Cardiac muscle cell (in vitro differentiated cells and primary cell): ENCODE measurements at regions not wholly inside any gene's neighbourhood (a gene's known extent, or its start where the extent isn't known, plus 50 kb on each side); places are given as distances from the start of the nearest gene placed in this dataset.
A peak's percentile ranks its signal among the peaks of the same experiment; 100 is the strongest.

ENCODE experiments used
- DNase-seq, 2 donors: peaks; one replicate each; pipeline versions ENCODE4 v3.0.0 to v3.0.0-alpha.2; 2010 to 2017; ENCODE audit warnings: low read depth in 1 of 2, low spot score in 1 of 2
- H3K27ac ChIP-seq: fragments of 200-600 bp; sonication (generic); 2 replicates; pipeline ENCODE4 v1.5.1; 2016
- H3K27me3 ChIP-seq: fragments of 200-600 bp; sonication (generic); 2 replicates; pipeline ENCODE4 v1.6.0; 2016; ENCODE audit warnings: control low read depth
- H3K36me3 ChIP-seq: fragments of 200-600 bp; sonication (generic); 2 replicates; pipeline ENCODE4 v1.5.1; 2016; ENCODE audit warnings: control low read depth
- H3K4me1 ChIP-seq: fragments of 200-600 bp; sonication (generic); 2 replicates; pipeline ENCODE4 v1.8.1; 2017; ENCODE audit warnings: low read depth, mild to moderate bottlenecking, mixed run types
- H3K4me3 ChIP-seq: fragments of 200-600 bp; sonication (generic); 2 replicates; pipeline ENCODE4 v1.5.1; 2016; ENCODE audit warnings: mild to moderate bottlenecking
- H3K9me3 ChIP-seq: fragments of 200-600 bp; sonication (generic); 2 replicates; pipeline ENCODE4 v1.5.1; 2017; ENCODE audit warnings: low read depth, mild to moderate bottlenecking, control low read depth
- TF ChIP-seq, protein P1 (sequence below): IDR thresholded peaks from 2 replicates; pipeline ENCODE4 v1.5.1; 2012; ENCODE audit warnings: low read depth, mild to moderate bottlenecking, low read length

DNA sequence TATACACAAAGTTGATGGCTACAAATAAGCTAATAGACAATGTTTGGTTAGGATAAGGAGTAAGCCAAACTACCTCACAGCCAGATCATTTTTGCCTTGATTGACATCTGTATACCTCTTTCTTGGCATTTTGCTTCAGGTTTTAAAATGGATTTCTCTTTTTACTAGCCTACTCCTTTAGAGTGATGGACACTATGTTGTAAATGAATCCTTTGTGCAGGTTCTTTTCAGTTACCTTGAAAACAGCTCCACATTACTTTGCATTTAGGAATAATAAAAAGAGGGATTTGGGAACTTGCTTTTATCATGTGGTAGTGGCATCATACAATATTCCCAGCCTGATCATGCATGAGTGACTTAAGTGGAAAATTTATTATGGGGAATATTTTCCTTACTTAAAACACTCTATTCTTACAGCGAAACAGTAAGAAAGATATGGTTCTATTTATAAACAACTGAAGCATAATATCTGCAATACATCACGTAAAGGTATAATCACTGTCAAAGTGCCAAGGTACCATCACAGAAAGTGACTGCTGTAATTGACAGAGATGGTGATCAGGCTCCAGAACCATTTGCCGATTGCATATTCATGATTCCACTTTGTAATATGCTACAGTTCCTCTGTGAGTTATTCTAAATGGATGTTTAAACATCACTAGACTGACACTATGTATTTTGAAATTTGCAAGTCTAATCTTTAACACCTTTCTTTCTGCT, 327.0 kb downstream of the DMRTA1 start:
- Histone ChIP-seq H3K27ac (no peak overlapping the region), H3K9me3 (no peaks in the 10 kb centered on the region), H3K36me3 (no peaks in the 10 kb centered on the region), H3K4me1 (no peaks in the 10 kb centered on the region), H3K27me3 (no peaks in the 10 kb centered on the region), H3K4me3 (no peak overlapping the region)
- DNase-seq: no peak
- TF ChIP-seq, protein P1, sequence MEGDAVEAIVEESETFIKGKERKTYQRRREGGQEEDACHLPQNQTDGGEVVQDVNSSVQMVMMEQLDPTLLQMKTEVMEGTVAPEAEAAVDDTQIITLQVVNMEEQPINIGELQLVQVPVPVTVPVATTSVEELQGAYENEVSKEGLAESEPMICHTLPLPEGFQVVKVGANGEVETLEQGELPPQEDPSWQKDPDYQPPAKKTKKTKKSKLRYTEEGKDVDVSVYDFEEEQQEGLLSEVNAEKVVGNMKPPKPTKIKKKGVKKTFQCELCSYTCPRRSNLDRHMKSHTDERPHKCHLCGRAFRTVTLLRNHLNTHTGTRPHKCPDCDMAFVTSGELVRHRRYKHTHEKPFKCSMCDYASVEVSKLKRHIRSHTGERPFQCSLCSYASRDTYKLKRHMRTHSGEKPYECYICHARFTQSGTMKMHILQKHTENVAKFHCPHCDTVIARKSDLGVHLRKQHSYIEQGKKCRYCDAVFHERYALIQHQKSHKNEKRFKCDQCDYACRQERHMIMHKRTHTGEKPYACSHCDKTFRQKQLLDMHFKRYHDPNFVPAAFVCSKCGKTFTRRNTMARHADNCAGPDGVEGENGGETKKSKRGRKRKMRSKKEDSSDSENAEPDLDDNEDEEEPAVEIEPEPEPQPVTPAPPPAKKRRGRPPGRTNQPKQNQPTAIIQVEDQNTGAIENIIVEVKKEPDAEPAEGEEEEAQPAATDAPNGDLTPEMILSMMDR: no peak

DNA sequence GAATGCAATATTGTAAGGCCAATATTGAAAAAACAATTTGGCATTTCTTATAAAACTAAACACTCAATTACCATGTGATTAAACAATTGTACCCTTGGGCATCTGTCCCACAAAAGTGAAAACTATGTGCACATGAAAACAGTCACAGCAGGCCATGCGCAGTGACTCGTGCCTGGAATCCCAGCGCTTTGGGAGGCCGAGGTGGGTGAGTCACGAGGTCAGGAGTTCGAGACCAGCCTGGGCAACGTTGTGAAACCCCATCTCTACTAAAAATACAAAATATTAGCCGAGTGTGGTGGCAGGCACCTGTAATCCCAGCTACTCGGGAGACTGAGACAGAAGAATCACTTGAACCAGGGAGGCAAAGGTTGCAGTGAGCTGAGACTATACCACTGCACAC, 343.7 kb downstream of the DMRTA1 start:
- Histone ChIP-seq H3K27ac (no peak overlapping the region), H3K9me3 (no peaks in the 10 kb centered on the region), H3K4me3 (no peak overlapping the region), H3K4me1 (no peaks in the 10 kb centered on the region), H3K36me3 (no peaks in the 10 kb centered on the region), H3K27me3 (no peaks in the 10 kb centered on the region)
- TF ChIP-seq, protein P1: no peak
- no peak for DNase-seq

DNA sequence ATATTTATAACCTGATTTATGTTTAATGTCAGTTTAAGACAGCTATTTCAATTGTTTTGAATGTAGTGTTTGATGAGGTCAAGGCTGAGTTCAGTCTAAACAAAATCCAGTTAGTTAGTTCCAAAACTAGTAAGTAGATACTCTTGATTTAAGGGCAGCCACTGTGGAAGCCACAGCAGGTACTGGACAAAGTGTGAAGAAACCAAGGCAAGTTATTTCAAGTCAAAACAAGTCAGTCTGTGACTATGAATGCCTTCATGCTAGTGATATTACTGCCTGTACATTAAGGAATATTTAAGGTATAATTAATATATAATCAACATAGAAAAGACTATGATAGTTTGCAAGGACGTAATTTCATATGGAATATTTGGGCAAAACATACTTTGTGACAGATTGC, 362.3 kb downstream of the DMRTA1 start:
- no peak for DNase-seq
- no peaks in the 10 kb centered on the region for H3K4me1 ChIP-seq
- H3K27me3 ChIP-seq: no peaks in the 10 kb centered on the region
- TF ChIP-seq, protein P1: no peak
- no peaks in the 10 kb centered on the region for H3K9me3 ChIP-seq
- H3K36me3 ChIP-seq: no peaks in the 10 kb centered on the region
- no peak overlapping the region for H3K27ac ChIP-seq
- no peak overlapping the region for H3K4me3 ChIP-seq

DNA sequence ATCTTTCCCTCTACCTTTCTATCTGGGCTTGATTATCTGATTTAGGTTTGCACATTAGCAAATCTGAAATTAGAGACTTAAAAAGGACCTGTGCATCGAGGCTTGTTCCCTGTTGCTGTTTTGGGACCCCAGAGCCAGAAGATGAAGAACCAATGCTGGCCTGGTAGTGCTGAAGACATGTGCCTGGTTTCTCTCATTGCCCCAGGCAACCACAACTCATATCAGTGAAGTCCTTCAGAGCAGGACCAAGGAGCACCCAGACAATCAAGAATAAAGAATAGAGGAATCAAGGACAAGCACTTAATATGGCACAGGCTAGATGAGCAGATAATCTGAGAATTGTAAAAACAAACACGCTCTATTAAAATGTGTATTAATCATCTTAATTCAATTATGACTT, 362.7 kb downstream of the DMRTA1 start:
- Histone ChIP-seq H3K36me3 (no peaks in the 10 kb centered on the region), H3K9me3 (no peaks in the 10 kb centered on the region), H3K27ac (no peak overlapping the region), H3K27me3 (no peaks in the 10 kb centered on the region), H3K4me3 (no peak overlapping the region), H3K4me1 (no peaks in the 10 kb centered on the region)
- DNase-seq: no peak
- TF ChIP-seq, protein P1: no peak

DNA sequence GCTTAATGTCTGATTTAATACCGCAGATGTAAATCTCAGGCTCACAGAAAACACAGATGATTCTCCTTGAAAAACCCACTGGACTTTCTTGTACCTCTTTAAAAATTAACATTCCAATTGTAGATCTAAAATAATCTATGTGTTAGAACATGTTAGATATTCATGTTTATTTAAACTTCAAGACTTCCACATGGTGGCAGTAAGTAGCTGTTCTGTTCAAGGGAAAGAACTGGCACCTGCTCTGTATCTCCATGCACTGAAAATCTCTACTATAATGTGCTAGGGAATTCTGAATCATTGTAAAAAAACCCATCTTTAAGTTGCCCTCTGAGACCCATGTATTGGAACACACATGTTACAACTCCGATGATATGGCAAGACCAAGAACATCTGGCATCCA, 366.9 kb downstream of the DMRTA1 start:
- TF ChIP-seq, protein P1: no peak
- Histone ChIP-seq H3K27me3 (no peaks in the 10 kb centered on the region), H3K4me1 (no peaks in the 10 kb centered on the region), H3K36me3 (no peaks in the 10 kb centered on the region), H3K4me3 (no peak overlapping the region), H3K27ac (no peak overlapping the region), H3K9me3 (no peaks in the 10 kb centered on the region)
- peak in 1 of 2 donors; percentile 41 for DNase-seq
